ENCODE measurements at regions not wholly inside any gene's neighbourhood (a gene's known extent, or its start where the extent isn't known, plus 50 kb on each side); places are given as distances from the start of the nearest gene placed in this dataset.
"Not testable (repeated sequence)": the region's sequence is repeated elsewhere in the genome, so short reads cannot be mapped to it uniquely, and the experiment has no call there.

- no peak for TF ChIP-seq CTCF (IDR thresholded peaks at IDR 0.05; ENCODE audit: low read depth, low read length)
- H3K4me3 ChIP-seq (ENCODE audit: low read depth, low read length) = no peak overlapping the region
Observed at GRCh38 chr4:114417214-114417613, 181.4 kb upstream of the UGT8 start.

GRCh38 chr4:114420069-114420468, 178.5 kb upstream of the UGT8 start:
- no peak overlapping the region for H3K4me3 ChIP-seq (ENCODE audit: low read depth, low read length)
- no peak for TF ChIP-seq CTCF (IDR thresholded peaks at IDR 0.05; ENCODE audit: low read depth, low read length)

- no peak for TF ChIP-seq CTCF (IDR thresholded peaks at IDR 0.05; ENCODE audit: low read depth, low read length)
Observed at GRCh38 chr4:114423582-114423981, 175.0 kb upstream of the UGT8 start.

GRCh38 chr4:114435116-114435515, 163.5 kb upstream of the UGT8 start:
- no peak overlapping the region for H3K4me3 ChIP-seq (ENCODE audit: low read depth, low read length)
- TF ChIP-seq CTCF (IDR thresholded peaks at IDR 0.05; ENCODE audit: low read depth, low read length) = no peak

More at GRCh38 chr4:114423582-114423981, 175.0 kb upstream of the UGT8 start:
- no peak overlapping the region for H3K4me3 ChIP-seq (ENCODE audit: low read depth, low read length)

- no peak for TF ChIP-seq CTCF (IDR thresholded peaks at IDR 0.05; ENCODE audit: low read depth, low read length)
Observed at GRCh38 chr4:114442856-114443255, 155.8 kb upstream of the UGT8 start.

GRCh38 chr4:114444211-114444610, 154.4 kb upstream of the UGT8 start:
- TF ChIP-seq CTCF (IDR thresholded peaks at IDR 0.05; ENCODE audit: low read depth, low read length) = no peak
- H3K4me3 ChIP-seq (ENCODE audit: low read depth, low read length) = no peak overlapping the region

More at GRCh38 chr4:114442856-114443255, 155.8 kb upstream of the UGT8 start:
- H3K4me3 ChIP-seq (ENCODE audit: low read depth, low read length) = no peak overlapping the region

GRCh38 chr4:114447963-114448516, 150.6 kb upstream of the UGT8 start:
- not testable (repeated sequence) for H3K4me3 ChIP-seq (ENCODE audit: low read depth, low read length)

GRCh38 chr4:114458728-114459127, 139.9 kb upstream of the UGT8 start:
- no peak for TF ChIP-seq CTCF (IDR thresholded peaks at IDR 0.05; ENCODE audit: low read depth, low read length)
- H3K4me3 ChIP-seq (ENCODE audit: low read depth, low read length) = no peak overlapping the region
